ENCODE measurements at regions not wholly inside any gene's neighbourhood (a gene's known extent, or its start where the extent isn't known, plus 50 kb on each side); places are given as distances from the start of the nearest gene placed in this dataset.

- TF ChIP-seq POLR2A (IDR thresholded peaks at IDR 0.05; ENCODE audit: low read length) (no peak), GATA1 (IDR thresholded peaks at IDR 0.05; ENCODE audit: low read depth, low read length) (no peak)
Measured at GRCh38 chrX:140149761-140150160, 184.4 kb upstream of the CXorf66 start.
